ENCODE measurements at regions not wholly inside any gene's neighbourhood (a gene's known extent, or its start where the extent isn't known, plus 50 kb on each side); places are given as distances from the start of the nearest gene placed in this dataset.

DNA sequence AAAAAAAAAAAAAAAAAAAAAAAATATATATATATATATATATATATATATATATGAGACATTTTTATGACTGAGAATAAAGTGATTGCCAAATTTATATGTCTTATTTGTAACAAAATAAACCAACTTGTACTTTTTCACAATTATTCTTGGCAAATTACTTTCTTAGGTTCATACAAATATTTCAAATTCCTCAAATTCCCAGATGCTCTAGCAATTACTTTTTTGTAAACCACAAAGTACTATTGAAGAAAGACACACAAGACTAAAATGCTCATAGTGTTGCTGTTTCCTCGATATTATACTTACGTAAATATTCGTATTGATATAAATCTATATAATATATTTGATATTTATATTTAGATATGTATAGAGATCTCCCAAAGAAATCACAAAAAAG, 390.0 kb downstream of the FAT4 start:
- TF ChIP-seq, protein P1, sequence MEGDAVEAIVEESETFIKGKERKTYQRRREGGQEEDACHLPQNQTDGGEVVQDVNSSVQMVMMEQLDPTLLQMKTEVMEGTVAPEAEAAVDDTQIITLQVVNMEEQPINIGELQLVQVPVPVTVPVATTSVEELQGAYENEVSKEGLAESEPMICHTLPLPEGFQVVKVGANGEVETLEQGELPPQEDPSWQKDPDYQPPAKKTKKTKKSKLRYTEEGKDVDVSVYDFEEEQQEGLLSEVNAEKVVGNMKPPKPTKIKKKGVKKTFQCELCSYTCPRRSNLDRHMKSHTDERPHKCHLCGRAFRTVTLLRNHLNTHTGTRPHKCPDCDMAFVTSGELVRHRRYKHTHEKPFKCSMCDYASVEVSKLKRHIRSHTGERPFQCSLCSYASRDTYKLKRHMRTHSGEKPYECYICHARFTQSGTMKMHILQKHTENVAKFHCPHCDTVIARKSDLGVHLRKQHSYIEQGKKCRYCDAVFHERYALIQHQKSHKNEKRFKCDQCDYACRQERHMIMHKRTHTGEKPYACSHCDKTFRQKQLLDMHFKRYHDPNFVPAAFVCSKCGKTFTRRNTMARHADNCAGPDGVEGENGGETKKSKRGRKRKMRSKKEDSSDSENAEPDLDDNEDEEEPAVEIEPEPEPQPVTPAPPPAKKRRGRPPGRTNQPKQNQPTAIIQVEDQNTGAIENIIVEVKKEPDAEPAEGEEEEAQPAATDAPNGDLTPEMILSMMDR (IDR thresholded peaks at IDR 0.05; ENCODE audit: low read depth, low read length), result no peak
- TF ChIP-seq EZH2phosphoT487 (IDR thresholded peaks at IDR 0.05; ENCODE audit: low read depth), result no peak
